ENCODE measurements at regions not wholly inside any gene's neighbourhood (a gene's known extent, or its start where the extent isn't known, plus 50 kb on each side); places are given as distances from the start of the nearest gene placed in this dataset.

- DNase-seq (ENCODE audit: low read depth) (no peak), FAIRE-seq (no peak)
- no peaks in the 10 kb centered on the region for H3K27me3 ChIP-seq (ENCODE audit: control insufficient read depth, insufficient read depth, low read length)
- no peak for TF ChIP-seq CTCF (IDR thresholded peaks at IDR 0.05; ENCODE audit: insufficient read depth, low read length, severe bottlenecking)
- H3K36me3 ChIP-seq (ENCODE audit: control insufficient read depth, insufficient read depth, low read length) = no peaks in the 10 kb centered on the region
- no peak overlapping the region for H3K4me3 ChIP-seq (ENCODE audit: low read depth, low read length)
Observed at GRCh38 chr14:42190744-42191143, 584.1 kb downstream of the LRFN5 start.

- no peak overlapping the region for H3K4me3 ChIP-seq (ENCODE audit: low read depth, low read length)
- no peaks in the 10 kb centered on the region for H3K36me3 ChIP-seq (ENCODE audit: control insufficient read depth, insufficient read depth, low read length)
- H3K27me3 ChIP-seq (ENCODE audit: control insufficient read depth, insufficient read depth, low read length) = no peaks in the 10 kb centered on the region
- no peak for TF ChIP-seq CTCF (IDR thresholded peaks at IDR 0.05; ENCODE audit: insufficient read depth, low read length, severe bottlenecking)
- DNase-seq (ENCODE audit: low read depth) = no peak
- no peak for FAIRE-seq
Observed at GRCh38 chr14:42187846-42188245, 581.2 kb downstream of the LRFN5 start.

GRCh38 chr14:42185718-42186117, 579.0 kb downstream of the LRFN5 start:
- Histone ChIP-seq H3K36me3 (ENCODE audit: control insufficient read depth, insufficient read depth, low read length) (no peaks in the 10 kb centered on the region), H3K27me3 (ENCODE audit: control insufficient read depth, insufficient read depth, low read length) (no peaks in the 10 kb centered on the region), H3K4me3 (ENCODE audit: low read depth, low read length) (no peak overlapping the region)
- FAIRE-seq = no peak
- no peak for TF ChIP-seq CTCF (IDR thresholded peaks at IDR 0.05; ENCODE audit: insufficient read depth, low read length, severe bottlenecking)
- no peak for DNase-seq (ENCODE audit: low read depth)

- Histone ChIP-seq H3K27me3 (ENCODE audit: control insufficient read depth, insufficient read depth, low read length) (no peaks in the 10 kb centered on the region), H3K4me3 (ENCODE audit: low read depth, low read length) (no peak overlapping the region), H3K36me3 (ENCODE audit: control insufficient read depth, insufficient read depth, low read length) (no peaks in the 10 kb centered on the region)
- no peak for TF ChIP-seq CTCF (IDR thresholded peaks at IDR 0.05; ENCODE audit: insufficient read depth, low read length, severe bottlenecking)
- FAIRE-seq (no peak), DNase-seq (ENCODE audit: low read depth) (no peak)
Observed at GRCh38 chr14:42174357-42174756, 567.7 kb downstream of the LRFN5 start.

- Histone ChIP-seq H3K36me3 (ENCODE audit: control insufficient read depth, insufficient read depth, low read length) (no peaks in the 10 kb centered on the region), H3K27me3 (ENCODE audit: control insufficient read depth, insufficient read depth, low read length) (no peaks in the 10 kb centered on the region), H3K4me3 (ENCODE audit: low read depth, low read length) (no peak overlapping the region)
- FAIRE-seq (no peak), DNase-seq (ENCODE audit: low read depth) (no peak)
- no peak for TF ChIP-seq CTCF (IDR thresholded peaks at IDR 0.05; ENCODE audit: insufficient read depth, low read length, severe bottlenecking)
Observed at GRCh38 chr14:42173206-42173605, 566.5 kb downstream of the LRFN5 start.

GRCh38 chr14:42172304-42172703, 565.6 kb downstream of the LRFN5 start:
- Histone ChIP-seq H3K4me3 (ENCODE audit: low read depth, low read length) (no peak overlapping the region), H3K27me3 (ENCODE audit: control insufficient read depth, insufficient read depth, low read length) (no peaks in the 10 kb centered on the region), H3K36me3 (ENCODE audit: control insufficient read depth, insufficient read depth, low read length) (no peaks in the 10 kb centered on the region)
- FAIRE-seq (no peak), DNase-seq (ENCODE audit: low read depth) (no peak)
- no peak for TF ChIP-seq CTCF (IDR thresholded peaks at IDR 0.05; ENCODE audit: insufficient read depth, low read length, severe bottlenecking)
